Testis (tissue), 2 donors: ENCODE measurements at regions not wholly inside any gene's neighbourhood (a gene's known extent, or its start where the extent isn't known, plus 50 kb on each side); places are given as distances from the start of the nearest gene placed in this dataset.

Experiments used
- CTCF ChIP-seq, 3 experiments: fragments of 450-650 bp in 2 of 3; fragments of 200-600 bp in 1 of 3; sonication (generic) in 1 of 3; IDR thresholded peaks; one replicate each; pipeline ENCODE4 v1.5.1; 2016 to 2019; ENCODE audit warnings: antibody characterized with exemption in 3 of 3, mild to moderate bottlenecking in 2 of 3, moderate library complexity in 1 of 3
- POLR2A ChIP-seq: fragments of 450-650 bp; IDR thresholded peaks from one replicate; pipeline ENCODE4 v1.6.1; 2017; ENCODE audit warnings: antibody characterized with exemption, mild to moderate bottlenecking, moderate library complexity

DNA sequence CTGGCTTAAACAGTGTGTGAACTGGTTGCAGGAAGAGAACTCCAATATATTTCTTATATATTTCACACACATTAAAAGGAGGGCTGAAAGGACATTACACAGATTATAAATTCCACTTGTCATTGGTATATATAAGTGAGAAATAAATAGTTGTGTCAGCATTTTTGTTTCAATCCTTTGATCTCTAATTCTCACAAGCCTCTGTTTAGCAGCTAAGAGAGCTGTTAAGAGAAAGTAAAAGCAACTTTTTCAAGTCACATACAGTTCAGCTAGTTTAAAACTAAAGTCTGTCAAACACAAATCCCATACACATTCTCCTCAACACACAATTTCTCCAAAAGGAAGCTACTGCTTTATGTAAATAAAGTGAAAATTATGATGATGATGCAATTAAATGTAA is 70.5 kb upstream of the CCDC39 start:
- no peak for TF ChIP-seq CTCF (IDR thresholded peaks at IDR 0.05)
- no peak for TF ChIP-seq POLR2A
